DOHH2 (cell line): ENCODE measurements at regions not wholly inside any gene's neighbourhood (a gene's known extent, or its start where the extent isn't known, plus 50 kb on each side); places are given as distances from the start of the nearest gene placed in this dataset.

Experiments used
- EZH2phosphoT487 ChIP-seq: fragments of 200-600 bp; sonication (generic); IDR thresholded peaks from 2 replicates; pipeline ENCODE4 v1.6.1; 2017; ENCODE audit warnings: borderline replicate concordance, mild to moderate bottlenecking, antibody characterized with exemption, low read length, moderate library complexity, mixed read lengths
- TF ChIP-seq, protein P1 (sequence below): fragments of 200-600 bp; sonication (generic); IDR thresholded peaks from one replicate; pipeline ENCODE4 v1.5.1; 2014; ENCODE audit warnings: antibody characterized with exemption, mild to moderate bottlenecking, low read depth, low read length; ENCODE audit not compliant: poor library complexity, severe bottlenecking

GRCh38 chr17:54678158-54678557 is 222.5 kb upstream of the TOM1L1 start:
- TF ChIP-seq, protein P1, sequence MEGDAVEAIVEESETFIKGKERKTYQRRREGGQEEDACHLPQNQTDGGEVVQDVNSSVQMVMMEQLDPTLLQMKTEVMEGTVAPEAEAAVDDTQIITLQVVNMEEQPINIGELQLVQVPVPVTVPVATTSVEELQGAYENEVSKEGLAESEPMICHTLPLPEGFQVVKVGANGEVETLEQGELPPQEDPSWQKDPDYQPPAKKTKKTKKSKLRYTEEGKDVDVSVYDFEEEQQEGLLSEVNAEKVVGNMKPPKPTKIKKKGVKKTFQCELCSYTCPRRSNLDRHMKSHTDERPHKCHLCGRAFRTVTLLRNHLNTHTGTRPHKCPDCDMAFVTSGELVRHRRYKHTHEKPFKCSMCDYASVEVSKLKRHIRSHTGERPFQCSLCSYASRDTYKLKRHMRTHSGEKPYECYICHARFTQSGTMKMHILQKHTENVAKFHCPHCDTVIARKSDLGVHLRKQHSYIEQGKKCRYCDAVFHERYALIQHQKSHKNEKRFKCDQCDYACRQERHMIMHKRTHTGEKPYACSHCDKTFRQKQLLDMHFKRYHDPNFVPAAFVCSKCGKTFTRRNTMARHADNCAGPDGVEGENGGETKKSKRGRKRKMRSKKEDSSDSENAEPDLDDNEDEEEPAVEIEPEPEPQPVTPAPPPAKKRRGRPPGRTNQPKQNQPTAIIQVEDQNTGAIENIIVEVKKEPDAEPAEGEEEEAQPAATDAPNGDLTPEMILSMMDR = no peak
- no peak for TF ChIP-seq EZH2phosphoT487
